ENCODE measurements at regions not wholly inside any gene's neighbourhood (a gene's known extent, or its start where the extent isn't known, plus 50 kb on each side); places are given as distances from the start of the nearest gene placed in this dataset.

DNA sequence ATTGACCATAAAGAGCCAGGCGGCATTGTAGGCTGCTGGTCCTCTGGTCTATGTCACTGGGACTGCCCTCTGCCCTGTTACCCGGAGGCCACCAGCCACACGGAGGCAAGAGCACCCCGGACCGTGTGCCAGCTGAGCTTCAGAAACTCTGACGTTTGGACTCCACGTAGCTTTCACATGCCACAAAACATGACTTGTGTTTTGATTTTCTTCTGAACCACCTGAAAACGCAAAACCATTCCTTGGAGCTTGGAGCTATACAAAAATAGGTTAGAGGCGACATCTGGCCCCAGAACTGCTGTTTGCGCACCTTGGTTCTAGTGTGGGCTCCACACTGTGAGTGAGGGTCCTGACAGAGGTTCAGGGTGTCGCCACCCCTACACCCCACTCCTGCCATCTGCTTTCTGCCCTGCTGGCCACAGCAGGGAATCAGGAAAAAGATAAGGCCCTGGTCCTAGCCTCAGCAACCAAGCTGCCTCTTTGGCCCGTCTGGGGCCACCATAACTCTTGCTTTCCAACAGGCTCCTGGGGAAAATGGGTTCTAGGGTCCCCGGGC lies 151.3 kb upstream of the IRX2 start:
- intact Hi-C loops (cut with micrococcal nuclease; ENCODE audit: unreplicated experiment) = no loop called here
- Histone ChIP-seq H3K4me1 (replicated peaks; ENCODE audit: insufficient read depth) (no peaks in the 10 kb centered on the region), H3K9me3 (ENCODE audit: insufficient read depth, low read depth) (no peaks in the 10 kb centered on the region), H3K4me2 (no peak overlapping the region), H4K20me1 (ENCODE audit: insufficient read depth) (no peaks in the 10 kb centered on the region), H3F3A (ENCODE audit: insufficient read depth, low read depth) (no peaks in the 10 kb centered on the region), H3K79me2 (ENCODE audit: low read depth) (no peaks in the 10 kb centered on the region), H3K27me3 (ENCODE audit: insufficient read depth, low read depth) (peaks cover 89% of the 10 kb centered on the region), H3K36me3 (ENCODE audit: low read depth) (no peaks in the 10 kb centered on the region), H3K9me2 (ENCODE audit: insufficient read depth) (no peaks in the 10 kb centered on the region), H3K27ac (no peak overlapping the region), H3K4me3 (no peak overlapping the region), H2AFZ (no peak overlapping the region)
- TF ChIP-seq, protein P1, sequence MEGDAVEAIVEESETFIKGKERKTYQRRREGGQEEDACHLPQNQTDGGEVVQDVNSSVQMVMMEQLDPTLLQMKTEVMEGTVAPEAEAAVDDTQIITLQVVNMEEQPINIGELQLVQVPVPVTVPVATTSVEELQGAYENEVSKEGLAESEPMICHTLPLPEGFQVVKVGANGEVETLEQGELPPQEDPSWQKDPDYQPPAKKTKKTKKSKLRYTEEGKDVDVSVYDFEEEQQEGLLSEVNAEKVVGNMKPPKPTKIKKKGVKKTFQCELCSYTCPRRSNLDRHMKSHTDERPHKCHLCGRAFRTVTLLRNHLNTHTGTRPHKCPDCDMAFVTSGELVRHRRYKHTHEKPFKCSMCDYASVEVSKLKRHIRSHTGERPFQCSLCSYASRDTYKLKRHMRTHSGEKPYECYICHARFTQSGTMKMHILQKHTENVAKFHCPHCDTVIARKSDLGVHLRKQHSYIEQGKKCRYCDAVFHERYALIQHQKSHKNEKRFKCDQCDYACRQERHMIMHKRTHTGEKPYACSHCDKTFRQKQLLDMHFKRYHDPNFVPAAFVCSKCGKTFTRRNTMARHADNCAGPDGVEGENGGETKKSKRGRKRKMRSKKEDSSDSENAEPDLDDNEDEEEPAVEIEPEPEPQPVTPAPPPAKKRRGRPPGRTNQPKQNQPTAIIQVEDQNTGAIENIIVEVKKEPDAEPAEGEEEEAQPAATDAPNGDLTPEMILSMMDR (conservative IDR thresholded peaks at IDR 0.05) = no peak
- TF ChIP-seq EZH2 (IDR thresholded peaks at IDR 0.05; ENCODE audit: low read depth) = no peak
- ChIA-PET CTCF (interaction anchor here (0.7 kb wide), 1 partner anchor 84 kb away, joined by 3 read pairs; no protein-coding TSS in a partner anchor), POLR2A (ENCODE audit: unreplicated experiment) (no interaction called here)
- DNase-seq = no peak
- BruUV-seq (replicated peaks) = no TSS peak

DNA sequence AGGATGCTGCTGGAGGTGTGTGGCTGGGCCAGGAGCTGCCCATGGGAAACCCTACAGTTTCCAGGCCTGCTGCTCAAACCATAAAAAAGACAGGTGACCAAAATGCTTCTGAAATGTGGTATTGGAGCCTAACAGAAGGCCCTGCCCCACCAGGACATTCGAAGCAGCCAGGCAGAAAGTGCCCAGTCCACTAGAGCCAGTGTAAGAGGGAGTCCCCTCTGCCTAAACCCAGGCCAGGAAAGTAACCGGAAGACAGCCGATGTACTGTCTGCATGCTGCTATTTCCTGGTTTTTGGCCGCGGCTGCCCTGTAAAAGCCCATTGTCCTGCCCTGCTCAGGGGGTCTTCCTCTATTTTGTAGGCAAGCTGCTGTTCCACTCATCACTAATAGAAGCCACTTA lies 150.7 kb upstream of the IRX2 start:
- BruUV-seq (replicated peaks) = no TSS peak

DNA sequence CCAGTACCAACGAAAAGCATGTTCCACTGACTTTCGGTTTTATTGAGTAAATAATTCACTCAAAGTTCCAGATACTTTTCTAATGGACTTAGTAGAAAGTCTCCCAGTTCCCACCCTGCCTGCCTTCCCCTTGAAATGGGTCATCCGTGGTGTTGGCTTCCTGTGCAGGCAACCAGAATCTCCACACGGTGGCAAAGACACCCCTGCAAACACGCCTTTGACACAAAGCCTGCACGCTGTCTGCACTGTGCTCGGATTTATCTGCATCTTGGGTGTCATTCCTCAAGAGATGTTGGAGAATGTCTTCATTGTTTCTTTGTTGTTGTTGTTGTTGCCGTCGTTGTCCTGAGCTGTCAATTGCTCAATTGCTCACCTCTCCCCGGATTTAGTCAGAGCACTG lies 150.0 kb upstream of the IRX2 start:
- POLR2A ChIA-PET (ENCODE audit: unreplicated experiment) = no interaction called here

More for the DNA sequence above, 150.7 kb upstream of the IRX2 start:
- H3K4me1 ChIP-seq (replicated peaks; ENCODE audit: insufficient read depth) = no peaks in the 10 kb centered on the region
- H3K4me2 ChIP-seq = no peak overlapping the region
- DNase-seq = no peak
- CTCF ChIA-PET = interaction anchor here (0.7 kb wide), 1 partner anchor 83 kb away, joined by 3 read pairs; no protein-coding TSS in a partner anchor
- H3K4me3 ChIP-seq = no peak overlapping the region
- H3K27me3 ChIP-seq (ENCODE audit: insufficient read depth, low read depth) = peaks cover 95% of the 10 kb centered on the region
- H4K20me1 ChIP-seq (ENCODE audit: insufficient read depth) = no peaks in the 10 kb centered on the region
- no peaks in the 10 kb centered on the region for H3K9me3 ChIP-seq (ENCODE audit: insufficient read depth, low read depth)
- intact Hi-C loops (cut with micrococcal nuclease; ENCODE audit: unreplicated experiment) = no loop called here
- no peaks in the 10 kb centered on the region for H3F3A ChIP-seq (ENCODE audit: insufficient read depth, low read depth)
- TF ChIP-seq EZH2 (IDR thresholded peaks at IDR 0.05; ENCODE audit: low read depth) = no peak
- TF ChIP-seq, protein P1 (conservative IDR thresholded peaks at IDR 0.05) = no peak
- POLR2A ChIA-PET (ENCODE audit: unreplicated experiment) = no interaction called here
- no peaks in the 10 kb centered on the region for H3K36me3 ChIP-seq (ENCODE audit: low read depth)
- H3K9me2 ChIP-seq (ENCODE audit: insufficient read depth) = no peaks in the 10 kb centered on the region
- H3K27ac ChIP-seq = no peak overlapping the region
- H2AFZ ChIP-seq = no peak overlapping the region
- H3K79me2 ChIP-seq (ENCODE audit: low read depth) = no peaks in the 10 kb centered on the region

More for the DNA sequence above, 150.0 kb upstream of the IRX2 start:
- TF ChIP-seq, protein P1 (conservative IDR thresholded peaks at IDR 0.05) = no peak
- no peak for TF ChIP-seq EZH2 (IDR thresholded peaks at IDR 0.05; ENCODE audit: low read depth)
- Histone ChIP-seq H3K4me3 (no peak overlapping the region), H3K4me1 (replicated peaks; ENCODE audit: insufficient read depth) (no peaks in the 10 kb centered on the region), H3K36me3 (ENCODE audit: low read depth) (no peaks in the 10 kb centered on the region), H3K9me2 (ENCODE audit: insufficient read depth) (no peaks in the 10 kb centered on the region), H3K79me2 (ENCODE audit: low read depth) (no peaks in the 10 kb centered on the region), H3K27ac (no peak overlapping the region), H2AFZ (no peak overlapping the region), H4K20me1 (ENCODE audit: insufficient read depth) (no peaks in the 10 kb centered on the region), H3K9me3 (ENCODE audit: insufficient read depth, low read depth) (no peaks in the 10 kb centered on the region), H3F3A (ENCODE audit: insufficient read depth, low read depth) (no peaks in the 10 kb centered on the region), H3K4me2 (no peak overlapping the region), H3K27me3 (ENCODE audit: insufficient read depth, low read depth) (peaks cover 97% of the 10 kb centered on the region)
- CTCF ChIA-PET = no interaction called here
- DNase-seq = no peak
- intact Hi-C loops (cut with micrococcal nuclease; ENCODE audit: unreplicated experiment) = no loop called here
- no TSS peak for BruUV-seq (replicated peaks)
